HG03571 (cell line): ENCODE measurements at regions not wholly inside any gene's neighbourhood (a gene's known extent, or its start where the extent isn't known, plus 50 kb on each side); places are given as distances from the start of the nearest gene placed in this dataset.

ENCODE experiments used
- ATAC-seq: cut with Tn5 transposase; IDR thresholded peaks from one replicate; pipeline ENCODE4 v1.9.1; 2021; ENCODE audit not compliant: unreplicated experiment

DNA sequence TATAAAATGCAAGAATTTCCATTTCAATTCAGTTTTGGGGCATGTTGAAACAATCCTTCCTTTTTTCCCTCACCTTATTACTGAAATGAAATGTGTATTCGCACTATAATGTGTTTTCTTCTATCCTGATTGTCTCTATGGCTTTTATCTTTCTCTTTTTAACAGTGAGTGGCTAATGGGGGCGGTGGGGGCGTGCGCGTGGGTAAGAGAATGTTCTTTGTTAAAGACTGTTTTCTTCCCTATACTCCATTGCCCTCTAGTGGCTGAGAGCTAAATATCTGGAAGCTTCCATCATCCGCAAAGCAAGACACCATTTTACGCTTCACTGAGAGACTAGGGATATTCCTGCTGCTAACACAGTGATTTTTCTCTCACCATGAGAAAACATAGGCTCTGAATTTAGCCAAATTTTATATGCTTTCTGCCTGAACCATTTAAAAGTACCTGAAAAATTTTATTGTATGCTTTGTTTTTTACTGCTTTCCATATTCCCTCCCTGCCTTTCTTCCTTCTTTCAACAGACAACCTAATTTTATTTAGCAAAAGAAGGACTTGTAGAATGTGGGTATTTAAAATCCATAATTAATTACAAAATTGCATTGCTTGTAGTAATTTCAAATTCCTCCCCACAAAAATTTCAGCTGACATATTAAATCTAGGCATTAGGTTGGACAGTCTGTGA lies 194.0 kb downstream of the GASK1B start:
- peak; percentile 88 for ATAC-seq

DNA sequence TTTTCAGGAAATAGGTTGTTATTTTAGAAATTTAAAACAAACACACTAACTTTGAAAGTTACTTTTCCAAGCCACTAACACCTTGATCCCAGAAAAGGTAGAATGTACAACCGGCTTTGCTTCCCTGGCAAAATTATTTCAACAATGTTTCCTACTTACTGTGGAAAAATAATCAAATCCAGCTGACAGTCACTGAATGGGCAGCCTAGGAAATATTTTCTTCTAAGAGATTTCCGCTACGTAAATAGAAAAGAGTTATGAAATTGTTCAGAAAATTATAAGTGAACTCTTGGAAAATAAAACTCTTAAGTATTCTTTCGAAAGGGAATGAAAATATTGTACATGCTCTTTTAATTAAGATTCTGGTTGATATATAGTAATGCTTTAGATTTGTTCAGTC lies 195.7 kb downstream of the GASK1B start:
- ATAC-seq: no peak

DNA sequence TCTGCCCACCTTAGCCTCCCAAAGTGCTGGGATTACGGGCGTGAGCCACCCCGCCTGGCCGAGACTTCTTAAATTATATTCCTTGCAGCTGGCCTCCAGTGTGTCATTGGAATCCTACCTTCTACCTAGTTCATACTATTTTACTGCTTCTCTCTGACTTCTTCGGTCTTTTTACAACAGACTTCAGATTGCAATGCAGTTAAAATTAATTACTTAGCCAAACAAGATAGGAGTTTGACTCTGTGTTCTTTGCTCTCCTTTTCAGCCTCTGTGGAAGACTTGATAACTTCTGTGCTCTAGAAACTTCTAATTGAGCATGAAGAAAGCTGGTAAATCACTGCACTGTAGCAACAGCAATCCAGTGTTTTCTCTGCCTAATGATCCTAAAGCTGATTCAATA lies 199.5 kb downstream of the GASK1B start:
- no peak for ATAC-seq

DNA sequence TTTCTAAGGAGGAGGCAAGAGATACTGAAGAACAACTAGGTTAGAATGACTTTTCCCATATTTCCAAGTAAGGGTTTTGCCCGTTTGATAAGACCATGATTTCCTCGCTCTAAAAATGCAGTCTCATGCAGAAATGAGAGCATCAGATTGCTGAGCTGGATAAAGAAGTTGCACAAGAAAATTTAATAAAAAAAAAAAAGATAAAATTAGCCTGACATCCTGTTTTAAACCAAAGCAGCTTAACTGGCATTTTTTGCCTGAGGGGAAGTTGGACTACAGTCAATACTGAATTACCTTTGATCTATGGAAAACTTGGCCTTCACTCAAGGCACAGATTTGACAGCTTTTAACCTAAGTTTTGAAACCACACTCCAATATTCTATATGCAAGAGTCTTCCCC lies 208.4 kb downstream of the GASK1B start:
- no peak for ATAC-seq

DNA sequence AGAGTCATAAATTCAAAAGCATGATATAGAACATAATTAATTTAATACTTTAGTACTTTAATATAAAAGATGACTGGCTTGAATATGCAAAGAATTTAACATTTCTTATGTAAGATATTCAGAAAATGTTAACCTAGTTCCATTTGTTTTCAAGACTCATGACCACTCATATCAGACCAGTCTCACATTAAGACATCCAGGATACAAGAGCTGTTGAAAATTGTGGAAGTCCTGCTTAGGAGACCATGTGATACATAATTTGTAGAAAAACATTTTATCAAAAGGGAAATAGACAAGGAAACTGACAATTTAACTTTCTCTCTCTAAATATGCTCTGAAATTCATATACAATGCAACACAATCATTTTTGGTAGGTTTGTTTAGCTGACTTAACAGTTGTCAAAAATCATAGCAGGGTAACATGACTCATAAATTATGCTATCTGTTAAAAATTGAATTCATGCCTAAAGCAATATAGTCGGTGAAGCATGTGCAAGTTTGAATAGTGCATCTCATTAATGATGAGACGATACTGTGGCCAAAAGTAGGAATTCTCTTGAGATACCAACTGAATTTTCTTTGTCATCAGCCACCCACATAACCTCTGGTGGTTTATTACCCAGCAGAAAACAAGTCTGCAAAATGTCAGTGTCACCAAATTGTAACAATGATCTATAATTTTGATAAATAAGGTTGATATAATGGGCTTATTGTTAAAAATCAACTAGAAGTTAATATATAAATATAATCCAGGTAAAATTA lies 211.4 kb downstream of the GASK1B start:
- ATAC-seq: no peak

DNA sequence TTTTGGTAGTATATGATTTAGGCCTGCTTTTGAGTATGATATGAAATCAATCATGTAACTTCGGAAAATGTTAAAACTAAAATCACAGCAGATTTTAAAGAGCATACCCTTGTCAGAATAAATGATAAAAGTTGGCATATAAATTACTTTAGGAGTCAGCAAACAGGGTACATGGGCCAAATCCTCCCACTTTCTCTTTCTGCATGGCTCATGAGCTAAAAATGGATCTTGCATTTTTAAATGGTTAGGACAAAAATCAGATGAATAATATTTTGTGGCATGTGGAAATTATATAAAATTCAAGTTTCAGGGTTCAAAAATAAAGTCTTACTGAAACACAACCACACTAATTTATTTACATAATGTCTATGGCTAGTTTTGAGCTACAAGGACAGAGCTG lies 214.9 kb downstream of the GASK1B start:
- no peak for ATAC-seq

DNA sequence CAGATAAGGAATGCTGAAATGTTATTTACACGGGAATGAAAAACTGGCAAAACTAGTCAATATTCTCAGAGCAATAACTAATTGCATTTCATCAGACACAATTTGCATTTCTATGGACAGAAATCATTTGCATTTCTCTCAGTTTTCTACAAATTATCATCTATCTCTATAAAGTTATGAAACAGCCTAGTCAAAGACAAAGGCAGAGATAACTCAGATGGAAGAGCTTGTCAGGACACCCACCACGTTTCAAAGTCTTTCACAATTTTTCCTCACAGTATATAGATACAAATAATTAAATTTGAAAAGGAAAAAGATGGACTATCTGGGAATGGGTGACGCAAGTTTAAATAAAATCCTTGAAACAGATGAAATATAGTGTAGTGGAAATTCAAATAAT lies 230.8 kb downstream of the GASK1B start:
- no peak for ATAC-seq

DNA sequence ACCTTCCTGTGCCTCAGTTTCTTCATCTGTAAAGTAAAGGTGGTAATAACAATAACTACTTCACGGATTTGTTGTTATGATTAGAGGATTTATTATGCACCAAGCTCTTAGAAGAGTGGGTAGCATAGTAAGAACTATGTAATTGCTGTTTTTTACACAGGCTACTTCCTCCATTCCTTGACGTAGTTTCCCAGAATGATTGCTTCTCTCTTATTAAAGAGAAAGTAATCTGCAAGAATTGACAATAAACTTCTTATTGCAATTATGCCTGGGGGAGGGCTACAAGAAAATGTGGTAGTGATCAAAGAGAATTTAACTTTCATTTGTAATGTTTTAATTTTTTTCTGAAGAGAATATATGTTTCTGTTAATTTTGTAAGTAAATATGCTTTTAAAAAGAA lies 238.7 kb downstream of the GASK1B start:
- ATAC-seq: no peak

DNA sequence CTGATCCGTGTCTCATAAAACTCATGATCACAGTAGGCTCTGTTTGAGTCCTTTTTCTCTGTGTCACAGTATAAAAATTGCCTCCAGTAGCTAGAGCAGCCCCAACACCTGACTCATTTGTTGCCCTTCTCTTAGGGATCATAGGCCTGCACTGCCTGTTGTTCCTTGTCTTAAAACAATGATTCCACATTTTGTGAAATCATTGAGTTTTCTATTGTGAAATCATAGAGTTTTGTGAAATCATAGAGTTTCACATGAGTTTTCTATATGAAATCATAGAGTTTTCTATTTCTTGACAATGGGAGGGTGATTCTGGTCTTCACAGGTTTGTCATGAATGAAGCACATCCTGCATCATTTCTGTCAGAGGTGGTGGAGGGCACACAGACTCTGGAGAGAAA lies 239.9 kb downstream of the GASK1B start:
- no peak for ATAC-seq

DNA sequence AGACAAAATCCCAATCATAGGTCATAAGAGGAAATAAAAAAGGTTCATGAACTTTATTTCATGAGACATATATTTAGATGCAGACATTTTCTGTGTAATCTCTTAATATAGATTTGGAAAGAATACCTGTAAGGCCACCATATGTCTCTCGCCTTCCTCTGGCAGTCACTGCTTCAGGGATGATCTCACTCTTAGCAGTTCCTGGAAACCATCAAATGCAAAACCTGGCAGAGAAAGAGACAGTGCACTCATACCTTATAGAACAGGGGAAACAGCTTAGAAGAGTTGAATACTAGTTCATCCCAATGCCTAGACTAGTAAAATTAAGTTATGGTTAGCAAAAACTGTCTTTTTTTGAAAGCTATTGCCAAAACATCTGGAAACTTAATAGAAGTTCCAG lies 243.3 kb downstream of the GASK1B start:
- ATAC-seq: no peak

DNA sequence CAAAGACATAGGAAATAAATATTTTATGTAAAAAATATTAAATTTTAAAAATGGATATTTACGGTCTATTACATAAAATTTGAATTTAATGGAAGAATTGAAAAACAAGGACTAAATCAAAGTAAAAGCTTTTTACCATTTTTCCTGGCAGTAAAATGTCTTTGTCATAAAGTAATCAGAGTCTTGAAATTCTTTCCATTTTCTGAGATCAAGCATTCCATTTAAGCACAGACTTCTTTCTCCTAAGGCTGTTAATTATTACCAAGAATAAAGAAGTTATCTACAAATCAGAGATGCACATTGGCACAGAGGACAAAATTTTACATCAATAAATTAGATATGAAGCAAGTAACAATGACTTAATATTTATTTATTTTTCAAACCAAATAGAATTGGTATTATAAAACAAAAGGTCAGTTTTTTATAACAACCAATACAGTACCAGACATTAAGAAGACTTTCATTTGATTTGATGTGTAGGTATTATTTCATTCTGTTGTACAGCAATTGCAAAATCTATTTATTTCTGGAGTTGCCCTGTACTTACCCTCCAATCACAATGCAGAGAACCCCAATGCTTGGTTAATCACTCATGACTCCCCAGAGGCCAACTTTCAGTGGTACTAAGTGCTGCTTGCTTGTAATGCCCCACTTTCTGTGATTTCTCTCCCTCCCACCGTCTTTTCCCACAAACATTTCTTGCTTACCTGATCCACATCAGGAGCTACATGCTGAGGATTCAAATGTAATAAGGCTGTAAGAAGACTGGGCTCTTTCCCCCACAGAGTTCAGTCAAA lies 254.6 kb downstream of the GASK1B start:
- no peak for ATAC-seq

DNA sequence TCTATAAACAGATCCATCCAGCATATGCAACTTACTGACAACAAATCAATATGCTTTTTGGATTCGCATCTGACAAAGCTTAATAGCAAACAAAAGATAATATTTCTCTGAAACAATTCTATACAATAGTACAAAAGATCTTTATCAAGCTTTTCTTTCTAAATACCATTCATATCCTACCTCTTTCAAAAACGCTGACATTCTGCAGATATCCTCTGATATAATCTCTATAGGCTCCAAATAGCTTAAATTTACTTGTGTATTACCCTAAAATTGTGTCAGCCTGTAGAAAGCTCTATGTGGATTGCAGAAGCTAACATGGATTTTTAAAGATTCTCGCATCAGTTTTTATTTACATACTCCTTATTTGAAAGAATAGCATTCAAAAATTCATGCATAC lies 260.6 kb downstream of the GASK1B start:
- no peak for ATAC-seq

DNA sequence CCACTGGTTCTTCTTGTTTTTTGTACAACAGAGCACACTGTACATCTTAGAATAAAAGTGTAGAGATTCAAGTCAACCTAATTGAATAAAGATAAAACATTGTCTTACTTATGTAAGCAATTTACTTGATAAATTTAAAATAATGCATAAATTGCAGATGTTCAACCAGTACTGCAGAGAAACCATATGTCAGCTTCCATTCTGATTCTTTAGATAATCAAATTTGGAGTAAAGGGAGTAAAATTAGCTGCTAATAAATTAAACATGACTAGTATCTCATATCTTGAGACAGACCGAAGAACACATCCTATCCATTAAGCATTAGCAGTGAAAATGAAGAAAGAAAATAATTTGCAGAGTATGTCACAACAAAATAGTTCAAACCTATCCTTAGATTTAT lies 261.2 kb downstream of the GASK1B start:
- ATAC-seq: no peak

DNA sequence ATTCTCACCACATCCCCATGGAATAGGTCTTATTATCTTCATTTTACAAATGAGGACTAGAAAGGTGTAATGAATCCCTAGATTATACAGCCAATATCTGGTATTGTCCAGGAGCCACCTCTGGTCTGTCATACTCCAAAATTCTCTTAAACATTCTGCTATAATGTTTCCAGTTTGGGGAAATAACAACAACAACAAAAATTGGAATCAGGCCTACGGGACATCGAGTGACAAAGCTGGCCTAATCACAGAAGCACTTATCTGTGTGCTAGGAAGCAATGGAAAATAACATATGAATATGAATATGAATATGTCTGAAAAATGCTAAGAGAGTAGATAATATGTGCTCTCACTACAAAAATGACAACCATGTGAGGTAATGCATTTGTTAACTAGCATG lies 264.1 kb downstream of the GASK1B start:
- ATAC-seq: no peak

DNA sequence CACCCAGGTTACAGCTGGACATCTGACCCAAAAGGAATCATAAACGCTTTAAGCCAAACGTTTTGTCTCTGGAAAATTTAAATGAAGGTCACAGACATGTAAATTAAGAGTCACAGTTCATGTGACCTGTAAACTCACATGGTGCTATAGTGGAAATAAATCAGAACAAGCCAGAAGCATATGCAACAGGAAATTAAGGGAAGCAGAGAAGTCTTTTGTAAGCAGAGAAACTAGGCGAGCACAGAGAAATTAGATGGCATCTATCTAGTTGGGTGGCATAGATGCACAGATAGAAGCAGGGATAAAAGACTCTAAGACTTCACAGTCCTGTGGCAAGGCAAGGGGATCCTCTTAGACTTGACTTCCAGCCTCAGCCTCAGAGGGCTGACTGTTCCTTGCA lies 264.8 kb downstream of the GASK1B start:
- no peak for ATAC-seq

DNA sequence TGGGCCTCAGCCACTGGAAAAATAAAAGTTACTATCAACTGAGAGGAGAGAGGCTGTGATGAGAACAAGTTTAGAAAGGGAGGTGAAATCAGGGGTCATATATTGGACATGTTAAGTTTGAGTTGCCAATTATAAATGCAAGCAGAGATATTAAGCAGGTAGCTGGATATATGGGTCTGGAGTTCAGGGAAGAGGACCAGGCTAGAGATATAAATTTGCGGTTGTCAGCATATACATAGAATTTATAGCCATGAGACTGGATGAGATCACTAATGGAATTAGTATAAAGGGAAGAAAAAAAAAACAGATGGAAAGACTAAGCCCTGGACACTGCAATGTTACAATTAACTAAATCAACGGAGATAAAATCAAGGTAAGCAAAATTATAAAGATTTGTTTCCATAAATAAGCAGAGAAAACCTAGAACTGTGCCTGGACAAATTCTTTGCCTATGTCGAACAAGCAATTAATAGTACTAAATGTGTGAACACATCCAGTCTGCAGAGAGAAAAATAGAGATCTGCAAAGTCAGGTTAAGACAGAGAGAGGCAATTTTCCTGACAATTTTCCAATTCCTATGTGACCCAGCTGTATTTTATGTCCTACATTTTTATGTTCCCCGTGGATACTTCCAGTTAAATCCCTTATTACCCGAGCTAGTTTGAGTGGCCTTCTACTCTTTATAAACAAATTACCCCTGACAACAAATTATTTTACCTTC lies 265.4 kb downstream of the GASK1B start:
- ATAC-seq: no peak

DNA sequence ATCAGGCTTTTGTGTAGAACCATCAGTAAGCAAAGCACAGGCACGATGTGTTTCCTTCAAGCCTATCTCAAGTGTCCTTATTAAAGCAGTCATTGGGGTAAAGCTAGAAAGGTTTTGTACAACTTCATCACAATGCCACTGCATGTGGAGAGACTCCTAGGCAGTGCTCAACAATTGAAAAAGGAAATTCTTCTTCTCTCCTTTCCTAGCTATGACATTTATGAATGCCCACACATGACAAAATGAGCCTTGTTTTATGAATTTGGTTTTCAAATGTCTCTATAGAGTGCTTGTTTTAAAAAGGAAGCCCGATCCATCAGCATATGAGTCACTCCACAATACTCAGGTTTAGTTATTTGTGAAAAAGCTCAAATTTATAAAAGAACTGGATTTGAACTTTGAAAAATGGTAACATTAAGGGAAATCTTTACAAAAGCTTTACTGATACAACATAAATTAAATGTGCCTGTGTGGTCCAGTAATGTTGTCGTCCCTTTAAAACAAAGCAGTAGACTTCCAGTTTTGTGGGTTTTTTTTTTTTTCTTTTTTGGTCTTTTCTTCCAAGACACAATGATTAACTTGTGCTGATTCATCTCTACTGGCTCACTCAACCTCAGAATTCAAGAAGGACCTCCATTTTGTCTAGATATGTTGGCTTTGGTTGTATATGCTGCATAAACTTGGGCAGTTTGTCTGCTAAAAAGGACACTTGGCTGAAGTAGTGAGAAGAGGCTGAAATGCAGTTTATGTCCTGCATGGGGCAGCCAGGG lies 273.8 kb downstream of the GASK1B start:
- ATAC-seq: no peak

DNA sequence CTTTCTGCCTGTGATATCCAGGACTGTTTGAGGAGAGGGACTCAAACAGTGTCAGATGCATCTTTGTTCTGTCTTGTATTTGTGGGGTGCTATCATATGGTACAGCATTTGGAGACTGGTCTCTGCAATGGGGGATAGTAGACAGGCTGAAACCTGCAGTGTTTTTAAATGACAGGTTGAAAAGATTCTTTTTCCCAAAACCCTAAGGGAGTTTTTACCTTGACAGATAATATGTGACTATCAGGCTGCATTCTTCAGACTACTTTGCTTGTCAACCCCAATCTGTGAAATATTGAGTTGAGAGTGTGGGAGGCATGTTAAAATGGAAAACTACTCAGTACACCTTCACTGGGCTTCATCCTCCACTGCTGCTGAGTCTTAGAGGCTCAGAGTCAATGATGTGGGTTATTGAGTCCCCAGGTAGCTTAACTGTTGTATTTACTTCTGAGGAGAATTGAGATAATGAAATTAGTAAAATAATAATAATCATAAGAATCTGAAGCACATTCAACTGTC lies 274.9 kb downstream of the GASK1B start:
- ATAC-seq: no peak

DNA sequence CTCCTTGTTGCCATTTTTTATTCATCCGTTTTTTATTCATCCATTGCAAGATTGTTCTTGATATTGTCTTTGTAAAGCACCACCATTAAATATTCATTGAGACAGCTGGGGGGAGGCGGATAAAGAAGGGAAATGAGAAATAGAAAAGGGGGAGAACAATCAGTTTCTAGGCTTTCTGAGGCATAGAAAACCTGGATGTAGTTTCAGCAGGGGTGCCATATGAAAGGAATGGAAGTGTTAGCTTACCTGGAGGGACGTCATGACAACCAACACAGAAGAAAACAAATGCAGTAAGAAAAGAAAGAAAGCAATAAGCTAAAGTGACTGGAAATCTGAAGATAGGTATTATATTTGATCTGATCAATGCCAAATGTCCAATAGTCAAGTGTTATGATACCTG lies 276.1 kb downstream of the GASK1B start:
- no peak for ATAC-seq

DNA sequence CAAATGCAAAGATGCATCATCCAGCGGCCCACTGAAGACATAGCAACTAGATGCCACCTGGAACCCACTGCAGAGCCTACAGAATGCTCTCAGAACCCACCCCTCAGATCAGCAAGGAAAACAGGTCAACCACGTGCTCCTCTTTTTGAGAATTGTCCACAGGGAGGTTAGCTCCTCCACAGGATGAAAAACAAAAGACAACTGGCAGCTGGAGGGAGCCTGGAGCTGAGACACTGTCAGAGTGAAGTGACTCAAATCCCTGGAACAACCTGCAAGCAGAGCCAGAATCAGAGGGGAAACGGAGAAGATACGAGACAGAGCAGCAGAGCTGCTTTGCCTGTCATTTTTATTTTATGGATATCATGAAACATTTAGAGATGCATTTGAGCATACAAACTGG lies 277.6 kb downstream of the GASK1B start:
- ATAC-seq: no peak
